OCI-LY7 (cell line): ENCODE measurements at regions not wholly inside any gene's neighbourhood (a gene's known extent, or its start where the extent isn't known, plus 50 kb on each side); places are given as distances from the start of the nearest gene placed in this dataset.

ENCODE experiments used
- EZH2phosphoT487 ChIP-seq: fragments of 200-600 bp; sonication (generic); IDR thresholded peaks from 2 replicates; pipeline ENCODE4 v1.6.1; 2018; ENCODE audit warnings: low read depth, borderline replicate concordance, mild to moderate bottlenecking, mixed run types, antibody characterized with exemption, low read length, moderate library complexity, mixed read lengths
- TF ChIP-seq, protein P1 (sequence below): fragments of 200-600 bp; sonication (generic); conservative IDR thresholded peaks from 2 replicates; pipeline ENCODE4 v1.5.1; 2014; ENCODE audit warnings: mild to moderate bottlenecking, antibody characterized with exemption, low read length, moderate library complexity, mixed read lengths

DNA sequence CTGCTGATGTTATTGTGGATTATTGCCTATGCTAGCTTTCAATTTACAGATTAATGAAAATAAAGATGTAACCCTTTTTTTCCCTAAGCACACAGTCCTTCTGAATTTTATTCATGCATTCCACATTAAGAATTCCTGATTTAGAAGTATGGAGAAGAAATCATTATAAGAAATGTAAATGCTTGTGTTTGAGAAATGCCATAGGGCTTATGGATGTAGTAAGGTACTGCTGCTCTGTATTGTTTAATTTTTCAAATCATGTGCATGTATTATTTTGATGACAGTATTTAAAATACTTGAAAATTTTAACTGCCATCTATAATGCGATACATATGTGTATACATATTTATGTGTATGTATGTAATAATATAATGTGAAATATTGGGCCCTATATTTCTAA, 167.1 kb upstream of the SOX5 start:
- TF ChIP-seq, protein P1, sequence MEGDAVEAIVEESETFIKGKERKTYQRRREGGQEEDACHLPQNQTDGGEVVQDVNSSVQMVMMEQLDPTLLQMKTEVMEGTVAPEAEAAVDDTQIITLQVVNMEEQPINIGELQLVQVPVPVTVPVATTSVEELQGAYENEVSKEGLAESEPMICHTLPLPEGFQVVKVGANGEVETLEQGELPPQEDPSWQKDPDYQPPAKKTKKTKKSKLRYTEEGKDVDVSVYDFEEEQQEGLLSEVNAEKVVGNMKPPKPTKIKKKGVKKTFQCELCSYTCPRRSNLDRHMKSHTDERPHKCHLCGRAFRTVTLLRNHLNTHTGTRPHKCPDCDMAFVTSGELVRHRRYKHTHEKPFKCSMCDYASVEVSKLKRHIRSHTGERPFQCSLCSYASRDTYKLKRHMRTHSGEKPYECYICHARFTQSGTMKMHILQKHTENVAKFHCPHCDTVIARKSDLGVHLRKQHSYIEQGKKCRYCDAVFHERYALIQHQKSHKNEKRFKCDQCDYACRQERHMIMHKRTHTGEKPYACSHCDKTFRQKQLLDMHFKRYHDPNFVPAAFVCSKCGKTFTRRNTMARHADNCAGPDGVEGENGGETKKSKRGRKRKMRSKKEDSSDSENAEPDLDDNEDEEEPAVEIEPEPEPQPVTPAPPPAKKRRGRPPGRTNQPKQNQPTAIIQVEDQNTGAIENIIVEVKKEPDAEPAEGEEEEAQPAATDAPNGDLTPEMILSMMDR, result no peak
- no peak for TF ChIP-seq EZH2phosphoT487
